ENCODE measurements at regions not wholly inside any gene's neighbourhood (a gene's known extent, or its start where the extent isn't known, plus 50 kb on each side); places are given as distances from the start of the nearest gene placed in this dataset.

GRCh38 chr1:115432061-115432460, 94.0 kb upstream of the NGF start:
- H3K4me3 ChIP-seq (replicated peaks; ENCODE audit: low read depth, low read length), result no peak overlapping the region
- no peak for TF ChIP-seq CTCF (IDR thresholded peaks at IDR 0.05; ENCODE audit: low read depth, low read length, missing control alignments)
- DNase-seq (ENCODE audit: extremely low read depth, low read depth), result no peak

- DNase-seq (ENCODE audit: extremely low read depth, low read depth), result peak; percentile 85
- no peak for TF ChIP-seq CTCF (IDR thresholded peaks at IDR 0.05; ENCODE audit: low read depth, low read length, missing control alignments)
- no peak overlapping the region for H3K4me3 ChIP-seq (replicated peaks; ENCODE audit: low read depth, low read length)
Measured at GRCh38 chr1:115430441-115431158, 92.6 kb upstream of the NGF start.

GRCh38 chr1:115429884-115430283, 91.8 kb upstream of the NGF start:
- no peak overlapping the region for H3K4me3 ChIP-seq (replicated peaks; ENCODE audit: low read depth, low read length)
- no peak for DNase-seq (ENCODE audit: extremely low read depth, low read depth)
- TF ChIP-seq CTCF (IDR thresholded peaks at IDR 0.05; ENCODE audit: low read depth, low read length, missing control alignments), result no peak

GRCh38 chr1:115429241-115429640, 91.2 kb upstream of the NGF start:
- no peak for TF ChIP-seq CTCF (IDR thresholded peaks at IDR 0.05; ENCODE audit: low read depth, low read length, missing control alignments)
- DNase-seq (ENCODE audit: extremely low read depth, low read depth), result no peak
- H3K4me3 ChIP-seq (replicated peaks; ENCODE audit: low read depth, low read length), result no peak overlapping the region

GRCh38 chr1:115428676-115429075, 90.6 kb upstream of the NGF start:
- H3K4me3 ChIP-seq (replicated peaks; ENCODE audit: low read depth, low read length), result no peak overlapping the region
- no peak for DNase-seq (ENCODE audit: extremely low read depth, low read depth)
- TF ChIP-seq CTCF (IDR thresholded peaks at IDR 0.05; ENCODE audit: low read depth, low read length, missing control alignments), result no peak

GRCh38 chr1:115428256-115428655, 90.2 kb upstream of the NGF start:
- H3K4me3 ChIP-seq (replicated peaks; ENCODE audit: low read depth, low read length), result no peak overlapping the region
- TF ChIP-seq CTCF (IDR thresholded peaks at IDR 0.05; ENCODE audit: low read depth, low read length, missing control alignments), result no peak
- no peak for DNase-seq (ENCODE audit: extremely low read depth, low read depth)

GRCh38 chr1:115426956-115427355, 88.9 kb upstream of the NGF start:
- no peak for DNase-seq (ENCODE audit: extremely low read depth, low read depth)
- no peak for TF ChIP-seq CTCF (IDR thresholded peaks at IDR 0.05; ENCODE audit: low read depth, low read length, missing control alignments)
- H3K4me3 ChIP-seq (replicated peaks; ENCODE audit: low read depth, low read length), result no peak overlapping the region
